CD4-positive, alpha-beta T cell treated with Interferon alpha-2 for 1 hour (primary cell): ENCODE measurements at regions not wholly inside any gene's neighbourhood (a gene's known extent, or its start where the extent isn't known, plus 50 kb on each side); places are given as distances from the start of the nearest gene placed in this dataset.

ENCODE experiments used
- DNase-seq, 2 donors: peaks; one replicate each; pipeline ENCODE4 v3.0.0-alpha.2; 2020 to 2022

DNA sequence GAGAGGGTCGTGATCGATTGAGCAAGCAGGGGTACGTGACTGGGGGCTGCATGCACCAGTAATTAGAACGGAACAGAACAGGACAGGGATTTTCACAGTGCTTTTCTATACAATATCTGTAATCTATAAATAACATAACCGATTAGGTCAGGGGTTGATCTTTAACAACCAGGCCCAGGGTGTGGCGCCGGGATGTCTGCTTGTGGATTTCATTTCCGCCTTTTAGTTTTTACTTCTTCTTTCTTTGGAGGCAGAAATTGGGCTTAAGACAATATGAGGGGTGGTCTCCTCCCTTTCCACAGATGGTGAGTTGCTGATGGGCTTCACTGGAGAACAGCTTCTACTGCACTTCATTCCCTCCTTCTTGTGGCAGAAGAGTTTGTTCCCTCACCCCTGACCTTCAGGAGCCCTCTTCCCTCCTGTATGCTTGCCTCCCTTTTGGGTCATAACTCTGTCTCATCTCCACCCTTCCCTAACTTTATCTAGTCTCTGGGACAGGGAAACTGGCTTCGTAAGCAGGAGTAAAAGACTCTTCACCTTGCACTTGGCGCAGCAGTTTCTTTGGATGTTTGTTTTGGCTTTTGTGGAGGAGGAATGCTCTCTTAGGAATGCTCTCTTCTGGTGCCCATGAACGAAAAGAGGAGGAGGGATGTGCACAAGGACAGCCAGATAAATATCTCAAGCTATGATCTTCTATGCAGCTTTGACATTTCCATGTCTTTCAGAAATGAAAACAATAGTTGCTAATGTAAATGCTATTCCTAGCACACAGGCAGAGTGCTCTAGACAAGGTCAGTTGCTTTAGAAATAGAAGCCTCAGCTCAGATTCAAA lies 139.8 kb upstream of the RPS23 start:
- DNase-seq = peak in 1 of 2 donors; percentile 3

- no peak for DNase-seq
These were observed 138.4 kb upstream of the RPS23 start for GRCh38 chr5:82416512-82416911.

DNA sequence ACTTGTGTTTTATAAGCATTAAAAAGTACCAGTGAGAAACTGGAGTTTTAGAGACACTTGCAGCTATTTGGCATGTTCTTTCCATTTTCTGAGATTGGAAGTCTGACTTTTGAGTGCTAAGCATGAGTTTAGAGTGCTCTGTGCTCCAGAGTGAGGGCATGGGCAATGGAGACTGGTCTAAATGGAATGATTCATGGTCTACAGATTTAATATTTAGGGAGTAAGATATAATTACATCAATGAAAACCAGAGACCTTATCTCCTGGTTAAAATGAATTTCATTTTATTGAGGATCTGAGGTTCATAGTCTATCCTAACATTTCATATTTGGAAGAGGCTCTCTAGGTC lies 135.9 kb upstream of the RPS23 start:
- DNase-seq = no peak

DNA sequence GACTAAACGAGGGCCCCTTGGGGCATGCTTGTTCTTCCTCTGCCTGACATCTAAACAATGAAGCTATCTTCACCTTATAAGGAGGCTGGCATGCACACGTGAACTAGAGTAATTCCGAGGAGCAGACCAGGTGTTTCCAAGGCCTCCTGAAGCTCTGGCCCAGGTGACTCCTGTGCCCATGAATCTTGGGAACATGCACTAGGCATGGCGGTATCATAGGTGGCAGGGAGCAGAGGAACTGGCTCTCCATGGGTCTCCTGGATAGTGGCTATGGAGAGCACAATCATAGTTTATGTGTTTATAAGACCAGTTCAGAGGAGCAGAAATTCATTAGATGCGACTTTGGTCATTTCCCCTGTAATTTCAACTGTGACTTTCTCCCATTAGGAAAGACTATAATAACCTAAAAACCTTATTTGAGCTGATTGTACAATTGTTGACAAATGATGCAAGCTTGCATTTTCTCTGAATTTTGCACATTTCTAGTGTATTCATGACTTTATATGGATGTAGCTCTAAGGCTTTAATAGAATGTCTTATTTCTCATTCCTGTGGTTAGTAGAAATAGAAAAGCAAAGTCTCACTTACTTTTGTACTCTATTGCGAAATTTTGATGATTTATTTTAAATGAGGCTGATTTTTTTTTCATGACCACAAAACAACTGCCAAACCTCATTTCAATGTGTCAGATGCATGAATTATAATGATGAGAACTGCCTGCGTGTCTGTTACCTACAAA lies 135.3 kb upstream of the RPS23 start:
- DNase-seq = no peak

GRCh38 chr5:82408033-82408432 lies 129.9 kb upstream of the RPS23 start:
- no peak for DNase-seq

- DNase-seq = no peak
These were observed 128.1 kb upstream of the RPS23 start for GRCh38 chr5:82406205-82406773.

DNA sequence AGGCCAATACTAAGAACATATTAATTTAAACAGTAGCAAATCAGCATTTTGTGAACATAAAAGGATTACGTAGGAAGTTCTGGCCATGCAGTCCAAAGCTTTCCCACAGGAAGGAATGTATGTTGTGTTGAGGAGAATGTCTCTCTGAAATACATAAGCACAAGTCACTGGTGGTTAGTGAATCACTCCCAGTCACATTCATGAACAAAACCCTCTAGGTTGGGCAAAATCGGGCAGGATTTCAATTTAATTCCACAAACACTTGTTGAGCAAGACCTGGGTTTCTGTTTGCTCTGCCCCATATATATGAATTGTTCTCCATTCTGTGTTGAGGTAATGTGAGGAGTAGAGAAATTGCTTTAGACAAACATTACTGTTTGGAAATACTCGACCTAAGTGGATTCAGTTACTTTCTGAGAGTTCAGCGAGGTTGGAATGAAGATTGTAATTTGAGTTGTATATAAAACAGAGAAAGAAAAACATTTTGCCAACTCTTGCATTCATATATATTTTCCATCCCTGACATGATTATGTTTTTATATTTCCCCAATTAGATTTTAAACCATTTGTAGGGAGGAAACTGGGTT lies 127.6 kb upstream of the RPS23 start:
- DNase-seq = no peak

GRCh38 chr5:82405161-82405560 lies 127.0 kb upstream of the RPS23 start:
- DNase-seq = no peak

DNA sequence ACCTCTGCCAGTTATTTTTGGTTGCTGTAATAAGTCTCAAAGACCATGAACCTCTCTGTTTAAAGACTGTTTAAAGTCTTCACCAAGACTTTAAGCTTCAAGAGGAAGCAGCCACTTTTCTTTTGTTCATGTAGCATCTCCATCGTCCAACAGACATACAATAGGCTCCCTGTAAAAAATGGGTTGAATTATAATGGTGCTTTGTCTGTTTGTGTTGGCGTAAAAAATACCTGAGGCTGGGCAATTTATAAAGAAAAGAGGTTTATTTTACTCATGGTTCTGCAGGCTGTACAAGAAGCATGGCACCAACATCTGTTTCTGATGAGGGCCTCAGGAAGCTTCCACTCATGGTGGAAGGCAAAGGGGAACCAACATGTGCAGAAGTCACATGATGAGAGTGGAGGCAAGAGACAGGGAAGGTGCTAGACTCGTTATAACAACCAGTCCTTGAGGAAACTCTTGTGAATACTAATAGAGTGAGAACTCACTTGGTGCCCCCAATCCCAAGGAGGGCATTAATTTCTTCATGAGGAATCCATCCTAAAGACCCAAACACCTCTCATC lies 126.3 kb upstream of the RPS23 start:
- DNase-seq = no peak

GRCh38 chr5:82403724-82404123 lies 125.6 kb upstream of the RPS23 start:
- no peak for DNase-seq

GRCh38 chr5:82403026-82403425 lies 124.9 kb upstream of the RPS23 start:
- DNase-seq = no peak

DNA sequence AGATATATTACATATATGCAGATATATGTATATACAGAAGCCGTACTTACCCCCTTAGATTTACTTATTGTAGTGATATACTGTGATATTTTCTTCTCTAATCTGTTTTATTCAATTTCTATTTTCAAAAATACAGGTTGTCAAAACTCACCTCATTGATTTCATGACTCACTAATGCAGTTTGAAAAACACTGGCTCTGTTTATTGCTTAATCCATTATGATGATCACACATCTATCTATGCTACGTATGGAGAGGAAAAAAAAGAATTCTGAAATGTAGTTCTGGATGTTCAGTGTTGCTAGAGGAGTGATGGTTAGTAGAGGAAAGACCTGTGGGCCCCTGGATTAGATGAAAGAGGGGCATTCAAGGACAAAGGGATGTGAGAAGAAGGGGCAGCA lies 121.0 kb upstream of the RPS23 start:
- DNase-seq = no peak

DNA sequence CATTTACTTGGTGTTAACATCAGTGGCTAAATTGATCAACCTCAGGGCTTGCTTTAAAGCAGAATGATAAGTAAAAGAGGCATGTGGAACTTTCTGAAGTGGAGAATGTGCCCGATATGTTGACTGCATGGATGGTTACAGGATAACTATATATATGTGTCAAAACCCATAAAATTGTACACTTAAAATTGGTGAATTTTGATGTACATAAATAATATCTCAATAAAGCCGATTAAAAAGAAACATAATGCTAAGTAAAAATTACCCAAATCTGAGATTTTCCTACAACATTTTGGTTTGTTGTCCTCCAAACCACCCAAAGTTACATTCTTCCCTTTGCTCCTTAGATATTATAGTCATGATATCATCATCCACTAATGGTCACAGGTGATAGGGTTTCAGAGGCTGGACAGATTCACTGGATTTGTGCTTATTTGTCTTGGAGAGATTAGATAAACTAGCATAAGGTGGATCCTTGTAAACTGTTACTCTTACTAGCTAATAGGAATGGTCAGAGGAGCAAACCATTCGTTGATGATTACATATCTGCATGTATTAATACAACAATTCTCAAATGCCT lies 119.7 kb upstream of the RPS23 start:
- DNase-seq = no peak

- no peak for DNase-seq
These were observed 118.8 kb upstream of the RPS23 start for GRCh38 chr5:82396871-82397514.

DNA sequence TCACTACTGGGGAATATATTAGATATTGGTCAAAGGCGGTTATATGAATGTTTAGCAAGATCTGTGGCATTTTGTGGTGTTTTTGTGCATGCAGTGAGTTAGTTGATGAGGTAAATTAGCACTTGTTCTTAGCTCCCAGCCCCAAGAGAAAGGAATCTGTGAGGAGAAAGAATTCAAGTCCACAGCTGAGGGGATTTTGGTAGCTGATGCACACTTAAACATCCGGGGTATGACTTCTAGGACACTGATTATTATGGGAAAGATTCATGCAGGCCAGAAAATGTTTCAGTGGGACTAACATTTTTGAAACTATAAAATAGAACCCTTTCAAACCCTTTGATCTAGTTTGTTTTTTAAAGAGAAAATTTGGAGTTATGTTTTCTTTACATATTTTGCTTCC lies 118.2 kb upstream of the RPS23 start:
- no peak for DNase-seq

GRCh38 chr5:82393951-82394350 lies 115.8 kb upstream of the RPS23 start:
- no peak for DNase-seq

- no peak for DNase-seq
These were observed 111.9 kb upstream of the RPS23 start for GRCh38 chr5:82390088-82390487.

DNA sequence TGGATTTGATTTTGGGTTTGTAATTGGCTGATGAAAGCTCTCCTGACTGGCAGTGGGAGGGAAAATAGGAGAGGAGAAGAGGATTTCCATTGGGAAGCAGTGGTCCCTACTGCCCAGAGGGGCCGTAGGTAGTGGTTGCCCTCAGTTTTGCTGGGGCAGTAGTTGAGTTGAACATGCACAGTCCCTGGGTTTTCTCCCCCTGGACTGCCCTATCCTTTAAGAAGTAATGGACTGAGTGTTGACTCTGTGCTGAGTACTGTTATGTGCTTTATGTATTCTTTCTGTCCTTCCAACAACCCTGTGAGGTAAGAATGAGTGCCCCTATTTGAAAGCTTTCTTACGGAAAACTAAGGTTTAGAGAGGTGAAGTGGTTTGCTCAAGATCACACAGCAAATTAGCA lies 111.2 kb upstream of the RPS23 start:
- DNase-seq = no peak

- DNase-seq = no peak
These were observed 110.0 kb upstream of the RPS23 start for GRCh38 chr5:82388181-82388580.

DNA sequence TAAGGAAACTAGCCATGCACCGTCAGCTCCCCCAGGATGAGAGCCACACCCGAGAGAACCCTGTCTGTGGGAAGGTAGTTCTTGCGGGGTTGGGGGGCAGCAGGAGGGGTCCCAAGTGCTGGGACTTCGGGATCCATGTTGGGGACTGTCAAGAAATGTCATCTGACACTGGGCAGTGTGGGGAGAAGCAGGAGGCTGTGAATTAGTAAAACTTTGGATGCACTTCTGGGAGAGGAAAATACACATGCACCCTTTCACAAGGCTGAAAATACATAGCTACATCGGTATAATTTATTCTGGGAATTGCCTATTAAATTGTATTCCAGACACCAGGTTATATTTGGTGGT lies 109.6 kb upstream of the RPS23 start:
- no peak for DNase-seq

DNA sequence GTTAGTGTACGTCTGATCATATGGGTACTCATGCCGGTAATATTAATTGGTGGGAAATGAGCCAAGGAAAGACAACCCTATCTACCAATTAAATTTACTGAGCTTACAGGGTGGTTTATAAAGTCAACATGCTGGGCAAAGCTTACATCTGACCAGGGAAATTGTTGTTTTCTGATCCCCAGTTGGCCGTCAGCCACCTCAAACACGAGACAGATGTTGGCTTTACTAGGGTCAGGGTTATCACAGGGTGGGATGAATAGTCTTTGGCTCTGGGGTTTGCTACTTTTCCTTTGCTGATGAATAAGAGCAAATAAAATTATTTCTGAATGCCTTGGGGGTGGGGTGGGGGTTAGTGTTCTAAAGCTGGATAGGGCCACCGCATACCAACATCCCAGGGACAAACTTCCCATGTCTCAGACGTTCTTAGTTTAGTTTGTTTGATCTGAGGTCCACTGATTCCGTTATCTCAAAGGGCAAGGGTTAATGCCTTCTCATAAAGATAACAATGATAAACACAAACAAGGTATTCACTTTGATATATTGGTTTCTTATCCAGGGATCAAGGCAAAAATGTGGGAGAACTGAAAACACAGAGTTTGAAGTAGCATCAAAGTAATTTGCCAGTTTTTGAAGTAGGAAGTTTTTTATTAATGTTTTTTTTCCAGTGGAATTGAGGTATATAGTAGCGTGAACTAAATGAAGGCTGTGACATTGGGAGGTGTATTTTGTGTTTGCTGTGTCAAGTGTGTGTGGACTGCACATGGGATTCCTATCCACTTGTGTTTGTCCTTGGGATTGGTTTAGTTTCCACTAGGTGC lies 109.1 kb upstream of the RPS23 start:
- DNase-seq = no peak

GRCh38 chr5:82386576-82386975 lies 108.4 kb upstream of the RPS23 start:
- DNase-seq = no peak
